ENCODE measurements at regions not wholly inside any gene's neighbourhood (a gene's known extent, or its start where the extent isn't known, plus 50 kb on each side); places are given as distances from the start of the nearest gene placed in this dataset.

GRCh38 chr15:89007989-89008388 is 80.3 kb upstream of the ABHD2 start:
- POLR2A ChIA-PET = no interaction called here
- no peaks in the 10 kb centered on the region for H3K36me3 Mint-ChIP-seq (ENCODE audit: low read depth)
- intact Hi-C loops (cut with micrococcal nuclease) = no loop called here
- H3K9me3 Mint-ChIP-seq = no peaks in the 10 kb centered on the region
- no peak overlapping the region for H3K27ac Mint-ChIP-seq
- CTCF ChIA-PET = interaction anchor here (2.5 kb wide), 1 partner anchor 103 kb away, joined by 10 read pairs; no protein-coding TSS in a partner anchor
- ATAC-seq = no peak
- DNase-seq = no peak
- H3K27me3 Mint-ChIP-seq = peaks cover 4% of the 10 kb centered on the region
- no peak overlapping the region for H3K4me3 Mint-ChIP-seq
- no peak for TF ChIP-seq CTCF (IDR thresholded peaks at IDR 0.05)
- H3K4me1 Mint-ChIP-seq (ENCODE audit: low read depth) = no peaks in the 10 kb centered on the region

GRCh38 chr15:89009080-89009479 is 79.2 kb upstream of the ABHD2 start:
- Mint-ChIP-seq H3K9me3 (no peaks in the 10 kb centered on the region), H3K27me3 (peaks cover 4% of the 10 kb centered on the region), H3K4me1 (ENCODE audit: low read depth) (no peaks in the 10 kb centered on the region), H3K4me3 (no peak overlapping the region), H3K27ac (no peak overlapping the region), H3K36me3 (ENCODE audit: low read depth) (no peaks in the 10 kb centered on the region)
- no peak for TF ChIP-seq CTCF (IDR thresholded peaks at IDR 0.05)
- intact Hi-C loops (cut with micrococcal nuclease) = no loop called here
- CTCF ChIA-PET = interaction anchor here (1.0 to 2.5 kb wide), 2 partner anchors 8 to 104 kb away, joined by 3 to 10 read pairs; no protein-coding TSS in a partner anchor
- DNase-seq (no peak), ATAC-seq (no peak)
- POLR2A ChIA-PET = no interaction called here

- no peak overlapping the region for H3K4me3 Mint-ChIP-seq
- peaks cover 12% of the 10 kb centered on the region for H3K4me1 Mint-ChIP-seq (ENCODE audit: low read depth)
- H3K36me3 Mint-ChIP-seq (ENCODE audit: low read depth) = no peaks in the 10 kb centered on the region
- intact Hi-C loops (cut with micrococcal nuclease) = loop anchor here (5.0 kb wide), 1 partner anchor 113 kb away; no protein-coding TSS in a partner anchor
- ChIA-PET CTCF (interaction anchor here (0.7 kb wide), 2 partner anchors 42 to 111 kb away, joined by 3 read pairs; no protein-coding TSS in a partner anchor), POLR2A (interaction anchor here (1.0 kb wide), 1 partner anchor 12 kb away, joined by 5 read pairs; no protein-coding TSS in a partner anchor)
- ATAC-seq = no peak
- H3K27me3 Mint-ChIP-seq = peaks cover 7% of the 10 kb centered on the region
- no peak for DNase-seq
- no peak overlapping the region for H3K27ac Mint-ChIP-seq
- no peaks in the 10 kb centered on the region for H3K9me3 Mint-ChIP-seq
- no peak for TF ChIP-seq CTCF (IDR thresholded peaks at IDR 0.05)
Measured at GRCh38 chr15:89015412-89016097, 72.7 kb upstream of the ABHD2 start.

- TF ChIP-seq CTCF (IDR thresholded peaks at IDR 0.05) = no peak
- ATAC-seq = no peak
- POLR2A ChIA-PET = no interaction called here
- Mint-ChIP-seq H3K27ac (no peak overlapping the region), H3K4me1 (ENCODE audit: low read depth) (peaks cover 12% of the 10 kb centered on the region), H3K36me3 (ENCODE audit: low read depth) (no peaks in the 10 kb centered on the region), H3K27me3 (peaks cover 5% of the 10 kb centered on the region), H3K9me3 (no peaks in the 10 kb centered on the region), H3K4me3 (no peak overlapping the region)
- DNase-seq = no peak
- CTCF ChIA-PET = interaction anchor here (0.6 to 3.9 kb wide), 9 partner anchors 8 to 137 kb away, joined by 3 to 40 read pairs (median 3); partner anchors contain the start of gene HAPLN3
- intact Hi-C loops (cut with micrococcal nuclease) = loop anchor here (5.0 kb wide), 1 partner anchor 114 kb away; no protein-coding TSS in a partner anchor
Measured at GRCh38 chr15:89016549-89017041, 71.7 kb upstream of the ABHD2 start.
